ENCODE measurements at regions not wholly inside any gene's neighbourhood (a gene's known extent, or its start where the extent isn't known, plus 50 kb on each side); places are given as distances from the start of the nearest gene placed in this dataset.

DNA sequence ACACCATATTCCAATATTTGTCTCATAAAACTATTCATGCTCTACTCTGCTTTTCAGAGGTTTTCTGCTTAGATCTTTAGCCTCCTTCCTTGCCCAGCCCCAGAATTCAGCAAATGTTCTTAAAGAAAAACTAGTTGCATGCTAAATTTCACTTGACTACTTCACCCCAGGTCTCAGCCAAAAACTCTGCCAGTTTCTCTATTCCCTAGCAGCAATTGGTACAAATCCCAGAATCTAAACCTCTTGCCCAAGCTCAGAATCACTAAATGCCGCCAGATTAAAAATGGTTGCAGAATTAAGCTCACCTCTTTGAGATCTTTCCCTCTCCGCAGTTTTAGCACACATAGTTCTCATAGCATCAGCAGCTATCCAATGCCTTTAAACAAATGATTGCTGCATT lies 331.2 kb upstream of the SMARCA2 start:
- DNase-seq (ENCODE audit: low spot score), result no peak

DNA sequence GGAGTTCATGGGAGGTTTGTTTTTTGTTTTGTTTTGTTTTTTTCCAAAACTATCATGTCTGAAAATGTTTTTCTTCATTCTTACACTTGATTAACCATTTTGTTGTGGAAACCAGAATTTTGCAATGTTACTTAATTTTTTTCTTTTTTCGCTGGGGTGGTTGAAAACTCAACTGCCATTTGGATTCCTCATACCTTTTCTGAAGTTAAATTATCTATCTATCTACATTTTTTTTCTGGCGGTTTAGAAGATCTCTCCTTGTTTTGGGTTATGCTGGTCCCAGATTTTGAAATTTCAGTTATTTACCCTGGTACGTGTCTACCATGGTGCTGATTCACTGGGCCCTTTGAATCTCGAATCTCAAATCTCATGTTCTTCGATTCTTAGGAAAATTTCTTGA lies 316.2 kb upstream of the SMARCA2 start:
- DNase-seq (ENCODE audit: low spot score), result no peak

DNA sequence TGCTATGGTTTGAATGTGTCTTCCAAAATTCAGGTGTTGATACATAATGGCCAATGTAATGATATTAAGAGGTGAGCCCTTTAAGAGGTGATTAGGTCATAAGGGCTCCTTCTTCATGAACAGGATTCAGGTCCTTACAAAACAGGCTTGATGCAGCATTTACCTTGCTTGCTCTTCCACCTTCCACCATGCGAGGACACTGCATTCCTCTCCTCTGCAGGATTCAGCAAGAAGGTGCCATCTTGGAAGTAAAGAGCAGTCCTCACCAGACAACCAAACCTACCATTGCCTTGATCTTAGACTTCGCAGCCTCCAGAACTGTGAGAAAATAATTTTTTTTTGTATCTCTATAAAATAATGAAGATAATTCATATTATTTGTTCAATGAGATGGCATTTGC lies 314.0 kb upstream of the SMARCA2 start:
- no peak for DNase-seq (ENCODE audit: low spot score)

DNA sequence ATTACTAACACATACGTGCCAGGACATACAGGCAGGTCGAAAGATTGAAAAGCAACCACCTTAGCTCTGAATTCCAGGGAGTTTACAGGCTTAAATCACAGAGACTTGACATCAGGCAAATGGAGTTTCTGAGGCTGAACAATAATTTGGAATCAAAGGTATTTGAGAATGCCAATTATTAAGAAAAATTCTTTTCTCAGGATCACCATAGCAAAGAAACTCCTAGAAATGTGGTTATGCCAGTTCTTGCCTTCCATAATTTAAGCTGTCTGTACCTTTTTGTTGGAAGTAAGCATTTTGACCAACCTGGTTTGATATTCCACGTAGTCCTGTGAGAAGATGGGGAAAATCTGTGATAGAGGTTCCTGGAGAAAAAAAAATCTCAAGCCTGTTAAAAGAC lies 312.4 kb upstream of the SMARCA2 start:
- DNase-seq (ENCODE audit: low spot score), result no peak

DNA sequence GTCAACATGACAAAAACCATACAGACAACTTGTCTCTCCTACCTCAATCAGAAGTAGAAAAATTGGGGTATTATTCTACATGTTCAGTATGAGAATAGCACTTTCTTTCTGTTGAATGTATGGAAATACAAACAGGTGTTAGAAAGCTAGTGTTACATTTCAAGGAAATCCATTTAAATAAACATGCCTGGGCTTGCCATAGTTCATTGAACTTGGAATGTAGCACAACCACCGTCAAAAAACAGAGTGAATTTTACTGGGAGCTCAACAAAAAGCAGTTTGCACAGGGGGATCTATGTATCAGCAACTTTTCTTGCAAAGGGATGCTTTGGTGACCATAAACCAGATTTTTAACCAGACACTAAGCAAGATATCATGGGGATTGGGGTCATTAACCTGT lies 307.9 kb upstream of the SMARCA2 start:
- no peak for DNase-seq (ENCODE audit: low spot score)

DNA sequence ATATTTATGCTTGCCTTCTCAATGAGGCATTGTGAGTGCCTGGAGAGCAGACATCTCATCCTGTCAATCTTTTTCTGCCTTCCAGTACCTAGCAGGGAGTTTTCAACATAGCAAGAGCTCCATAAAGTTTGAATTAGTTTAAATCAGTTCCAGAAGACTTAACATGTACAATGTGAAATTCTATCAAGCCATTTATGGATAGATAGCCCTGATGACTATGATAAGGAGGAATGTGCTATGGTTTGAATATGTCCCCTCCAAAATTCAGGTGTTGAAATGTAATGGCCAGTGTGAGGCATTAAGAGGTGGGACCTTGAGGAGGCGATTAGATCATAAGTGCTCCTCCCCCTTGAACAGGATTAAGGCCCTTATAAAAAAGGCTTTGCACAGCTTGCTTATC lies 306.9 kb upstream of the SMARCA2 start:
- DNase-seq (ENCODE audit: low spot score), result no peak

DNA sequence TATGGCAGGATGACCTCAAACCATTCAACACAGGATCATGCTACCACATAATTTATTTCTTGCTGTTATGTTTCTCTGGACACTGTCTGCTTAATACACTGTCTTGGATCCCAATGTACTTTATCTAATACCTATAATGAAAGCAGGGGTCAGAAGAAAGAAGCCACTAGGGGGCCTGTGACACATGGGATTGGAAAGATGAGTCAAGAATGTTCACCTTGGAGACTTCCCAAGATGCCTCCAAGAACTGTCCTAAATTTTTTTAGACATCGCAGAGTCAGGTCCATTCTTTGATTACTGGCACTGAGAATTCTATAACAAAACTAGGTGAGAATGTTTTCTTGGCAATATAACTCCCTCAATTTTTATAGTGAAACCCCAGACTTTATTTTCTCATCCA lies 305.8 kb upstream of the SMARCA2 start:
- no peak for DNase-seq (ENCODE audit: low spot score)

DNA sequence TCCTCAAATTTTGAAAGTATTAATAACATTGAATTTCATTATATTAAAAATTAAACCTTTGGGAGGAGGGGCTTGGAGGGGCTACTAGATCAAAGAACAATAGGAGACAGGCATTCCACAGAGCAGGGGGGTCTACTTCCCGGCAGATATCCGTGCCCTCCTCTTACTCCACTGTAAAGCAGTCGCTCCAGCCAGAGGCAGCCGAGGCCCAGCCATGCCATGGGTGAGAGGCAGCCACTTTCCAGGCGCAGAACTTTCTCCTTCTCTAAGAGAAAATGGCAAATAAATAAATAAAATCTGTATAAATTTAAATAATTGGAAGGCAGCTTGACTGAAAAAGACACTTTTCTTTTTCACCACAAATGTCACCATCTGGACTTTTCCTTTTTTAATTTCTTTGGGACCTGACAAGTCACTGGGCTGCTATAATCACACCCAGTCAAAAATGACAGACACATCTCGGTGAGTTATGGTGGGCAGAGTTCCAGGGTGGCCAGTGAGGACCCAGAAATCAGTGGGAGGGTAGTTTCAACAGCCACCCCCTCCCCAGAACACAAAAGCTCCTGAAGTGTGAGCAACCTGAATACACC lies 302.2 kb upstream of the SMARCA2 start:
- DNase-seq (ENCODE audit: low spot score), result no peak

DNA sequence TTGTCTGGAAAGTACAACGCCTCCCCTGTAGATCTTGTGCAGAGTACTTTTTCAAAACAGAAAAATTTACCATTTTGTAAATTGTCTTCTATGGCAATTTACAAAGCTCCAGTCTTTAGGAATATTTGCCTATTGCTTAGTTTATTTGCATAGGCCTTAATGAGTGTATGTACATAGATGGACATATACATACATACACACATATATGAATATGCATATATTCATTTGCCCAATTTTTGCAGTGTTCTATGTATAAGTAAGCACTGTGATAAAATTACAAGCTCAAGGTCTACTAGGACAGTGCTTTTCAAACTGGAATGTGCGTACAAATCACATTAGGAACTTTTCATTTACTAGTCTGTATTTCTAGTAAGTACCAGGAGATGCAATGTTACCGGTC lies 301.3 kb upstream of the SMARCA2 start:
- DNase-seq (ENCODE audit: low spot score), result no peak

DNA sequence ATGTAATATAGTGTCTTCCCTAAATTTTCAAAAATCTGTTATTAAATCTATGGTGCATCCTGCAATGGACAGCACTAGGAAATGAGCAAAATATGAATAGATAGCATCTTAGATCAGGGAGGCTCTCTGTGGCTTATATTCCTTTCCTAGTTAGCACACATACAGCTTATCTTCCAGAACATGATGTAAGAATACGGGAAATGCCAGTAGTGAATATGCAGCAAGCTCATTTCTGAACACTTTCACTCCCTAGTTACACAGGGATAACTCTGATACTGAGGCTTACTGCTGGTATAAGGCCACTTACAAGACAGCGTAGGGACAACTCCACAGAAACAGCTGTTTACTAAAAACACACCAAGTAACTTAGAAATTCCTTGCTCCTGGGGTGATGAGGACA lies 297.3 kb upstream of the SMARCA2 start:
- no peak for DNase-seq (ENCODE audit: low spot score)

DNA sequence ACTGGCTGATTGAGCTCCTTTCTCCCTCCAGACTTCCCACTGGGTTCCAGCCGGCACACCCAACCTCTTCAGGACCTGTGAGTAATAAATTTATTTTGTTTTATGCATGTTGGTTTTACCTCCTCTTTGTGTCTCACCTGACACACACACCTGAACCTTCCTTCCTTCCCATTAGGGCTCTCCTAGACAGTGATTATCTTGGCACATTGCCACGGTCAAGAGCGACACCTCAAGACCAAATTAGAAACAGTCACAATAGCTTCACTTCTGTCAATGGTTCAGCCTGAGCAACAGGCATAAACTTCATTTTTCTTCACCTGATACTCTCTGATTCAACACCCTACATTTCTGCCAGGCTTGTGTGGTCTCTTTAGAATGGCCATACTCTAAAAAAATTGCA lies 296.3 kb upstream of the SMARCA2 start:
- DNase-seq (ENCODE audit: low spot score), result no peak

DNA sequence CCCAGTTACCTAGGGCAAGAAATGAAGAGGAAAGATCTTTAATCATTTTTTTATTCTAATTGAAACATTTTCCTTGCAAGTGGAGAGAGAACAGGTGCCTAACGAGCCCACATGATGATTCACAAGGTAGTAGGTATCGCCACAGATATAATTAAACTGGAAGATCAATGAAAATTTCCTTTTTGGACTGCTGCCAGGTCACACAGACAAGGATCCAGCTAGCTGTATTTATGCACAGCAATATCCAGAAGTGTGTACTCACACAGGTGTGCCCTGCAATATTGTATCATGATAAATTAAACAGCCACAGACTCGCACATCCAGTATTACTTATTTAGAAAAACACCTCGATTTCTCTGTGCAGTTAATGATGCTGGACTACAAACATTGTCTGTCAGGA lies 294.0 kb upstream of the SMARCA2 start:
- DNase-seq (ENCODE audit: low spot score), result no peak

DNA sequence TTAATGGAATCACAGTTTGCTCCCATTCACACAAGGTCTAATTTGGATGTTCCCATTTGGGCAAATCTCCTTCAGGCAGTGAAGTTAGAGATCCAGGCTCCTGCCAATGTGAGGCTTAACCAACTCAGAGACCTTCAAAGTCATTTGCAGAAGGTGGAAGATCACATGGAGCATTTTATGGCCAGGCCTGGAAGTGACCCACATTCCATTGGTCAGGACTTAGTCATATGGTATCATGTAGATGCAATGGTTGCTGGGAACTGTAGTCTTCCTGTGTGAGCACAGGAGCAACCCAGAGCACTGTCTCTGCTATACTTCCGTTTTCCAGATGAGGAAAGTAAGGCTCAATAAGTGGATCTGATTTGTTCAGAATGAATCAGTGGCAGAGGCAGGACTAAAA lies 292.7 kb upstream of the SMARCA2 start:
- no peak for DNase-seq (ENCODE audit: low spot score)

DNA sequence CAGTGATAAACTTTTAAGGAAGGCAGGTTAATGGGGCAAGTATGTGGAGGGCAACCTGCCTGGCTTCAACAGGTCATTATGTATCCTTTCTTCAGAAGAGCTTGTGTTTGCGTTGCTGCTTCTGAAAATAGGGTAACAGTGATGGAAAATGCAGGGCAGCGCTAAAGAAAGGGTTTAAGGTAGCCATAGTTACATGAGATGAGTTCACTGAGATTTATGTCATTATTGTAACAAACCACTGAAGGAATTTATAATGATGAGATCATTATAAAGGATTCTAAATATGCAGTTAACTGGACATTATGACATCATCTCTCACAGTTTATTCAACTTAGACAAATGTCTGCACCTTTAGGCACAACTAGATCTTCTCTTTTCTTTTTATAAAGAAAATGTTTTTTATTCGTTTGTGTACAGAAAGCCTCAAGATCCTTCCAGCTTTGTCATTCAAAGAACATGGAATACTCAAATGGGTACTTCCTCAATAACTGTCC lies 291.6 kb upstream of the SMARCA2 start:
- no peak for DNase-seq (ENCODE audit: low spot score)

DNA sequence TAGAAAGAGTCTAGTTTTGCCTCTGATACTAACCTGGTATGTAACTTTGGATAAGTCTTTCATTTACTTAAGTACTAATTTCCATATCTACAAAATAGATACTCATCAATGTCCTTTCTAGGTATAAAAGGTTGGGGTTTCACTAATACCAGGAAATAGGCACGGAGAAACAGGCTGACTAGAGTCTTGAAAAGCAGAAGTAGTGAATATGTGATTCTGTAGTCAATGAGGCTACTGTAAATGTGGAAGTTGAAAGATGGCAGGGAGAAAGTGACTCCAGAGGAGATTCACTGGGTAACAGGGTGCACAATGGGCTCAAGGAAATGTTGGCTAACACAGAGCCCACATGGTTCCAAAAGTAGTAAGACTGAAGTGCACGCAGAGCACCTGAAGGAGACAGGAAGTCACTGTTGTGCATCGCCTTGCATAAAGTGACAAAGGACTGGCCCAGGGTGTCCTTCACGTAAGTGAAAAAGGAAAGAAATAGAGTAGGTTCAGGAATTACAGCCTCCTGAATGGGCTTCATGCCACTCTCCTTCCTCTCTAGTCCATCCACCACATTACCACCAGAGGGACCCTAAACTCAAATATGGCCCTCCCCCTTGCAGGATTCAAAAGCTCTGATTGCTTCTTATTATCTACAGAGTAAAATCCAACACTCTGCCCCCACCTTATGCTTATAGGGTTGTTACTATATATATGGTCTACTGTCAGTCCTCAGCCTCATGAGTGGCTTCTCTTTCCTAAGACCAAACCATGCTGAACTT lies 288.0 kb upstream of the SMARCA2 start:
- DNase-seq (ENCODE audit: low spot score), result no peak

DNA sequence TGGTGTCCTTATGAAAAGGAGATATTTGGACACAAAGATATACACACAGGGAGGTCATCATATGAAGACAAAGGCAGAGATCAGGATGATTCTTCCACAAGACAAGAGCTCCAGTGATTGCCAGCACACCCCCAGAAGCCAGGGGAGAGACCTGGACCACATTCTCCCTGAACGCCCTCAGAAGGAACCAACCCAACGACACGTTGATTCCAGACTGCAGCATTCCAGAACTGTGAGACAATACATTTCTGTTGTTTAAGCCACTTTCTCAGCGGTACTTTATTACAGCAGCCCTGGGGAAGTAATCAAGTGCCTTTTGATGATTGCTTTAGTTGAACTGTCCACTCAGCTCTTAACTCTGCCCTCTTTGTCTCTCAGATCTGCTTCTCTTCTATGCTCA lies 285.5 kb upstream of the SMARCA2 start:
- DNase-seq (ENCODE audit: low spot score), result no peak

DNA sequence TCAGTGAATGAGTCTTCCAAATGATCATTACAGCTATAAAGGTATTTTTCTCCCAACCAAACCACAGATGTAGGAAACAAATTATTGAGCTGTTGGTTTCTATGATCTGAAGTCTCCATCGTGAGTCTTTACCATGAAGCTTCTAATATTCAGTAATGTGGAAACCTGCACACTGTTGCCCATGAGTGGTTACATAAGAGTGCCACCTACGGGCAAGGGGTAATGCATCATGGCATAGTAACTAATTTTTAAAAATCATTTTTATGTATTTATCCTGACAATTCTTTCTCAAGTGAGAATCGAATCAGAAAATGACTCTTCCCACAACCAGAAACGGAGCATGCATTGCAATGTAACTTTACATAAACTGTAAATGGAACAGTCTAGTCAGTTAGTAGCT lies 282.5 kb upstream of the SMARCA2 start:
- no peak for DNase-seq (ENCODE audit: low spot score)

DNA sequence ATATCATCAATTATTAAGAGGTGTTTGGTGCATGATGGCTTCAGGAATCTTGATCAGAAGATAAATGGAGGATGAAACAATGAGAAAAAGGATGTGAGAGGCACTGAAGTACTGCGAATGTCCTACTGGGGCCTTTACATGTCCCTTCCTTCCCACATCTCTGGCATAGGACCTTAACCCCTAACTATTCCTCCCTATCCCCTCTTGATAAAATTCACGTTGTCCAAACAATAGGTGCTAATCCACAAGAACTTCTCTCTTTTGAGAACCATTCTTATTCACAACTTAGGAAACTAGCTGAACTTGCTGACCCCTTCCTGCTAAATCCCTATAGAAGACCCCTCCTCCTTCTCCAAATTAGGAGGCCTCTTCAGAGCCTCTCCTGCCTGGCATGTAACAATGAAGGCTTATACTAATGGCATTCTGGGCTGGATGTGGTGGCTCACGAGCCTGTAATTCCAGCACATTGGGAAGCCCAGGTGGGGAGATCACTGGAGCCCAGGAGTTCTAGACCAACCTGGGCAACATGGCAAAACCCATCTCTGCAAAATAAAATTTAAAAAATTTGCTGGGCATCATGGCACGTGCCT lies 276.5 kb upstream of the SMARCA2 start:
- no peak for DNase-seq (ENCODE audit: low spot score)

DNA sequence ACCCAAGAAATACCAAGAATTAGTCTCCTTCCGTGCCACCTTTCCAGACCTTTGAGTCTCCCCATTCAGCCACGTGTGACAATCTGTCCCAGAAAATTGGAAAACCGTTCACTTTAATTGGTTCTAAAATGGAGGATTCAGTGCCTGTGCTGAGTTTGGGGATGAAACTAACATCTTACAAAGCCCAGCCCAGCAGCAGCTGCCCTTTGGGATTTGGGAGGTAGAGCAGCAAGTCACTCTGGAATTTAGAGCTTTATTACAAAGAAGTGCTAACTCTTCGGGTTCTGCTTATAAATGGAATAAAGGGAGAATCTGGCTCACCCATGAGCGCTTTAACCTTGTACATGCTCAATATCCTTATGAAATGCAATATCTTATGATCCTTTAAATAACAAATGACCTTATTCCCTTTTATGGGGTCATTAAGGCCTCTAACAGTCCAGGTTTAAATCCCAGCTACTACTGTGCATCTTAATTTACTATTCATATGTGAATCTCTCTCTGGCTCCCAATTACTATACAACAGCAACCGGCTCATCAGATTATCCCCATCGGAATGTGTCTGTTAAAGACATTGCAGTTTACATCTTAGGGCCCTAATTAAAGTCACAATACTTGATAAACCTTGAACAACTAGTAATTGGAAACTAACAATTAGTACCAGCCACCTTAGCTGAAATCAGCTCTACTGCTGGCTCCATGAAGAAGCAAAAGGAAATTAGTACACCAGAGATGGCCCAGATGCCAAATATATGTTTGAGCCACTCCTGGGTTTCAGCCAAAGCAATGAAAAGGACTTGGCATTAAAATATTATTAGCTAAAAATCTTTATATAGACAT lies 271.8 kb upstream of the SMARCA2 start:
- no peak for DNase-seq (ENCODE audit: low spot score)

DNA sequence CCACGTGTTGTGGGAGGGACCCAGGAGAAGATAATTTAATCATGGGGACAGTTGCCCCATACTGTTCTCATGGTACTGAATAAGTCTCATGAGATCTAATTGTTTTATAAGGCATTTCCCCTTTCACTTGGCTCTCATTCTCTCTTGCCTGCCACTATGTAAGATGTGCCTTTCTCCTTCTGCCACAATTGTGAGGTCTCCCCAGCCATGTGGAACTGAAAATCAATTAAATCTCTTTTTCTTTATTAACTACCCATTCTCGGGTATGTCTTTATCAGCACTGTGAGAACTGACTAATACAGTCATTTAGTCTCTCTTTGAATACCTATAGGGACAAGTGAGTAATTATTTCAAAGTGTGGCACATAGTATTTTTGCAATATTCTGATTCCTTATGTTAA lies 269.2 kb upstream of the SMARCA2 start:
- no peak for DNase-seq (ENCODE audit: low spot score)

DNA sequence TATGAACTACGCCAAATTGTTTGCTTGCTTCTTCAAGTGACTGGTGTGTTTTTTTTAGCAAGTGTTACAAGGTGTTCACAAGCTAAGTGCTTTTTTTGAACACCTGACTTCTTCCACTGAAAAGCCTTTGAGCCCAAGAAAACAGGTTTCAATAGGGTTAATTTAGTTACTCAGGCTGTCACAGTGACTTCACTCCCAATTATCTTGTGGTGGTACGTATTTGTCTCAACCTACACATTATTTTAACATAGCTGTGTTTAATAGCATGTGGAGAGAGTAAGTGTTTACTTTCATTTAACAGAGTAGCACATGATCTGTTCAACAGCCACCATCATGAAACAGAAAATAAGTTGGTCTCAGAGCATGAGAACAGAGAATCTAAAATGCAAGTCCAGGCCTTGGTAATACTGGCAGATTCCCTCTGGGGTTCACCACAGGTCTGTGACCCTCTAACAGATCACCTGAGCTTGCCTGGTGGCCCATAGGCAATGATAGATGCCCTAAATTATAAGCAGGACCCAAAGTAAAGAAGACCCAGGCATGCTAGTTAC lies 267.7 kb upstream of the SMARCA2 start:
- DNase-seq (ENCODE audit: low spot score), result no peak

DNA sequence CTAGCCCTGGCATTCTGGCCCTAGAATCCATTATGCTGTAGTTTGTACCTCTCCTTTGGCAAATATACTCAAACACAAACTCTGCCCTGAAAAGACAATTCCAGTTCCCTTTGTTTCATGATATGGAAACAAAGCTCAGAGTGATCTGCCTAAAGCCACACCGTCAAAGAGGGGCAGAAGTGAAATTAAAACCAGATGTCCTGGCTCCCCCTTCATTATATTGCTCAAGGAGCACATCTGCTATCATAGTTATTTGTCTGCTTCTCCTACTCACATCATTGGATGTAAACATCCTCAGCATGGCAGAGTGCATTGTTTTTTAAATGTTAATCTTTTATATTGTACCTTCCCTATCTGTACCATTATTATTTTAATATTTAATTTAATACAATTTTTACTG lies 266.7 kb upstream of the SMARCA2 start:
- DNase-seq (ENCODE audit: low spot score), result no peak
